HG03558 (cell line): ENCODE measurements at regions not wholly inside any gene's neighbourhood (a gene's known extent, or its start where the extent isn't known, plus 50 kb on each side); places are given as distances from the start of the nearest gene placed in this dataset.

Source experiments
- ATAC-seq: cut with Tn5 transposase; IDR thresholded peaks from one replicate; pipeline ENCODE4 v1.9.1; 2021; ENCODE audit warnings: moderate number of reproducible peaks; ENCODE audit not compliant: unreplicated experiment; ENCODE audit errors: extremely low read depth

- no peak for ATAC-seq
These were observed 79.6 kb upstream of the PKDCC start for GRCh38 chr2:41968182-41968578.

- no peak for ATAC-seq
These were observed 76.7 kb upstream of the PKDCC start for GRCh38 chr2:41970988-41971660.

GRCh38 chr2:41972179-41972578 lies 75.6 kb upstream of the PKDCC start:
- no peak for ATAC-seq

GRCh38 chr2:41972819-41973218 lies 75.0 kb upstream of the PKDCC start:
- ATAC-seq: no peak

- ATAC-seq: no peak
These were observed 74.0 kb upstream of the PKDCC start for GRCh38 chr2:41973871-41974270.

- ATAC-seq: no peak
These were observed 66.4 kb upstream of the PKDCC start for GRCh38 chr2:41981417-41981816.

- no peak for ATAC-seq
These were observed 62.2 kb upstream of the PKDCC start for GRCh38 chr2:41985573-41986095.

GRCh38 chr2:41989501-41990180 lies 58.2 kb upstream of the PKDCC start:
- ATAC-seq: no peak

- ATAC-seq: no peak
These were observed 57.6 kb upstream of the PKDCC start for GRCh38 chr2:41990245-41990644.

GRCh38 chr2:41990688-41991087 lies 57.1 kb upstream of the PKDCC start:
- no peak for ATAC-seq

GRCh38 chr2:41992056-41992642 lies 55.7 kb upstream of the PKDCC start:
- no peak for ATAC-seq

- no peak for ATAC-seq
These were observed 55.0 kb upstream of the PKDCC start for GRCh38 chr2:41992671-41993434.

GRCh38 chr2:41993435-41993925 lies 54.3 kb upstream of the PKDCC start:
- ATAC-seq: no peak

GRCh38 chr2:41994233-41994637 lies 53.6 kb upstream of the PKDCC start:
- ATAC-seq: no peak

GRCh38 chr2:41994661-41995060 lies 53.2 kb upstream of the PKDCC start:
- ATAC-seq: no peak

- ATAC-seq: no peak
These were observed 50.3 kb upstream of the PKDCC start for GRCh38 chr2:41997561-41997960.
